ENCODE measurements at regions not wholly inside any gene's neighbourhood (a gene's known extent, or its start where the extent isn't known, plus 50 kb on each side); places are given as distances from the start of the nearest gene placed in this dataset.

DNA sequence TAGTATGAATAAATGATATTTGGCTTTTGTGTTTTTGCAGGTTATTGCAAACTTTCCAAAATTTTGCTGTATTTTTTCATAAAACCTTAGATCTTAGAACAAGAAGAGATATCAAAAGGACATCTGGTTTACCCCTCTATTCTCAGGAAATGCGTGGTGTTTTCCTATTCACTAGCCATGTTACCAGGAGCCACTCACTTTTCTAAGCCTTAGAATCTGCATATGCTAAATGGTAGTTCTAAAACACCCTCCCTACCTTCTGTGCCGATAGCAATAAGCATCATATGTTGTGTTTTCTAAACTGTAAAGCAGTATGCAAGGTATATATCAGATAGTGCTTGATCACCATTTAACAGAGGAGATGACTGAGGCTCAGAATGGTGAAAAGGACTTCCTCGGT lies 715.0 kb upstream of the CELF2 start:
- DNase-seq: no peak

GRCh38 chr10:10307036-10307435 lies 710.6 kb upstream of the CELF2 start:
- DNase-seq: no peak

DNA sequence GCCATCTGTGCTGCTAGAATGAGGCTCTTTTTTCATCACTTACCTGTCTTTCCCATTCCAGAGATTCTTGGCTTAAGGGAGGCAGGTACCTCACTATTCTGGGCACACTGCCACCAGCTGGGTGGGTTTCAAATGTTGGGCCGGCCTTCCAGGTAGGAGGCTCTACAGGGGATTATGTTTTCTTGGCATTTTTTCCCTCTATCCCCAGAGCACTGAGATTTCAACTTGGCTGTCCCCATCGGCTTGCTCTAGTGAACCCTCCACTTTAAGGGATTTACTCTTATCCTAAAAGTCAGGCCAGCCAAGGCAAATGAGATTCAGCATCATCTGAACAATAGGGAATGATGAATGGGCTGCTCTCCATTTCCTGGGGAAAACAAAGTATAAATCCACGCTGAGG lies 710.1 kb upstream of the CELF2 start:
- DNase-seq: no peak

DNA sequence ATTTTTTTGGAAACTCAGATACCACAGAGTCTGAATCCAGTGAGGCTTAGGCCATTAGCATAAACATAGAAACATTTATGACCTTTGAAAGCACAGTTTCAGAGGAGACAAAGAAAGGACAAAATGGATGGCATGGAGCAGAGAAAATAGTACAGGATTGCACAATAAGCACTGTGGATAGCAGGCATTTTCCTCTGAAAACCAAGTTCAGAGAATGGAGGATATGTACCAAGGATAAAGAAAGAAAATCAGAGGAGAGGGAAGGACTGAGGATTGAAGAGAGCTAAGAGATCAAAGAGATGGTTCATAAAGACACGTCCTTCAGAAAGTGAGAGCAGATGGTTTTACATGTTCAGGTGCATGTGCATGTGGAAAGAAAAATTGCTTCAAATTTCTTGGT lies 707.2 kb upstream of the CELF2 start:
- DNase-seq: no peak

- no peak for DNase-seq
Measured at GRCh38 chr10:10311966-10312365, 705.7 kb upstream of the CELF2 start.

DNA sequence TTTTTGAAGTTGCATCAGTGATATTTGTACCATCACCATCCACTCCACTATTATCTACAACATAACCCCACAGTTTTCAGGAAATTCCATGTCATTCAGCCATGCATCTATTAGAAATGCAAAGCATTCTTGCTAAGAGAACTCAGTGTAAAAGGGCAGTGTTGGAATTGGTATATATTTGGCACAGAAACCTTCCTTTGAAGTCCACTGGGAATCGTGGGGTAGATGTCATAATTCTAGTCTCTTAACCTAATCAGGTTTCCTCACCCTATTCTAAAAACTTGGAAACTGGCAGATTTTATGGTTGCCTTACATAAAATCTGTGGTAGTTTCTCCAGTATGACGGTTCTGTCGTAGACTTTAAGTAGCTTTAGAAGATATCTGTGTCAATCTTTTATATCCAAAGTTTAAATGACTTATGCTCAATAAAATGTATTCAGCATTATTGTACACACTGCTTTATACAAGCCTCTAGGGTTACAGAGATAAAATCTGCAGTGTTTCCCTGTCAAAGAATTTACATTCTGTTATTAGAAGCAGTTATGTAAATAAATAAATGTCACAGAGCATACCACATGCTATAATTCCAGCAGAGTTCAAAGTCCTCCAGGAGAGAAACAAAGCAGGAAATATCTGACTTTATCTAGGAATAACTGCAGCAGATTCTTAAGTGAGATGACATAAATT lies 704.4 kb upstream of the CELF2 start:
- no peak for DNase-seq

DNA sequence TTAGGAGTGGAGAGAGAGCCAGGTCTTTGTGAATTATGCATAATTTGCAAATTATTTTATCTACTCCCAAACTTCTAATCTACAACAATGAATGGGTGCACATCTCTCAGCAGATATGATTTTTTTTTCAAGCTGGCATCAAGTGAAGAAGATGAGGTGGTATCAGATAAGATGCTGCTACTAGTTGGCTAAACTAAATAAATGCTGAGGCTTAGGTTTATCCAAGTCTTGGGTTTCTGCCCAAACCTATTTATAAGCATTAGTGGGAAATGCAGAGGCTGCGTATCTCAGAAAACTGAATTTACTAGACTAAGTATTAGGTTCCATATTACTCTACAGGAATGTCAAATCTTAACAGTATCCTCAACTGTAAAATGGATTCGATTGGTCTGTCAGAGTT lies 703.0 kb upstream of the CELF2 start:
- no peak for DNase-seq

GRCh38 chr10:10315989-10316388 lies 701.7 kb upstream of the CELF2 start:
- DNase-seq: no peak

GRCh38 chr10:10317151-10317550 lies 700.5 kb upstream of the CELF2 start:
- DNase-seq: no peak

- no peak for DNase-seq
Measured at GRCh38 chr10:10318856-10319255, 698.8 kb upstream of the CELF2 start.

DNA sequence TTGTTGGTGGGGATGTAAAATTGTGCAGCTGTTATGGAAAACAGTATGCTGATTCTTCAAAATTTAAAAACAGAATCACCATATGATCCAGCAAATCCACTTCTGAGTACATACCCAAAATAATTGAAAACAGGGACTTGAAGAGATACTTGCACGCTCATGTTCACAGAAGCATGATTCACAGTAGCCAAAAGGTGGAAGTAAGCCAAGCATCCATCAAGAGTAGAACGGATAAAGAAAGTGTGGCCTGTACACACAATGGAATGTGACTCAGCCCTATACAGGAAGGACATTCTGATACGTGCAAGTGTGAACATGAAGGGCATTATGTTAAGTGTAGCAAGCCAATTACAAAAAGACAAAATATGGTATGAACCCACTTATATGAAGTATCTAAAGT lies 696.7 kb upstream of the CELF2 start:
- DNase-seq: no peak

DNA sequence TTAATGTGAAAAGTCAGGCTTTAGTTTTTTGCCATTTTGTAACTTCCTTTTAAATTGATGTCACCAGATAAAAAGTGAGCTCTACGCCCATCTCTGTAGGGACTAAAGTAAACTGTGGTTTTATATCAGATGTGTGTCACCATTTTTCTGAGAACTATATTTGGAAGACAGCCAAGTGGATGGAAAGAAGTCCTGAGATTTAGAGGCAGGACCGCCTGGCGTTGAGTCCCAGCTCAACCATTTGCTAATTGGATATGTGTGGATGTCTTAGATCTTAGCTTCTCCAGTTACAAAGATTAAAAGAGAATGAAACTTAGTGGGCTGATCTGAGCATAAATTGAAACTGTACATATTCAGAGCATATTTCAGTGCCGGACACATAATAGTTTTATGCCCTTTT lies 691.6 kb upstream of the CELF2 start:
- DNase-seq: no peak

GRCh38 chr10:10327934-10328333 lies 689.7 kb upstream of the CELF2 start:
- no peak for DNase-seq

GRCh38 chr10:10330418-10330817 lies 687.3 kb upstream of the CELF2 start:
- DNase-seq: no peak

DNA sequence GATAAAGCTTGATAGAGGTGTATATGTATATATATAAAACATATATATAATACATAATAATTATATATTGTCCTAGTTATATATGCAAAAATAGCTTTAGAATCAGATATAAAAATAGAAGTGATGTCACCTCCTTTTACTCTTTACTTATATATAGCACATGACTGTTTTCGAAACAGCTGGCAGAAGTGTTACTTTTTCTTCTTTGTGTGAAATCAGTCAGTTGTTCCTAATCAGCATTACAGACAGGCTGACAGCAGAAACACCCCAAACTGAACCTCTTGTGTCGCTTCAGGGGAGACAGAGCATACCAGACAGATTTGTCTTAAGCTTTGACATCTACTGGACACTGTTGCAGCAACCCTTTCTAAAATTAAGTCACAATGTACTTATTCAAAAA lies 684.9 kb upstream of the CELF2 start:
- no peak for DNase-seq

- DNase-seq: no peak
Measured at GRCh38 chr10:10333622-10334021, 684.0 kb upstream of the CELF2 start.

- no peak for DNase-seq
Measured at GRCh38 chr10:10338339-10338738, 679.3 kb upstream of the CELF2 start.

GRCh38 chr10:10346390-10347150 lies 671.1 kb upstream of the CELF2 start:
- DNase-seq: no peak

- DNase-seq: no peak
Measured at GRCh38 chr10:10350050-10350449, 667.6 kb upstream of the CELF2 start.

- DNase-seq: no peak
Measured at GRCh38 chr10:10351451-10351850, 666.2 kb upstream of the CELF2 start.

DNA sequence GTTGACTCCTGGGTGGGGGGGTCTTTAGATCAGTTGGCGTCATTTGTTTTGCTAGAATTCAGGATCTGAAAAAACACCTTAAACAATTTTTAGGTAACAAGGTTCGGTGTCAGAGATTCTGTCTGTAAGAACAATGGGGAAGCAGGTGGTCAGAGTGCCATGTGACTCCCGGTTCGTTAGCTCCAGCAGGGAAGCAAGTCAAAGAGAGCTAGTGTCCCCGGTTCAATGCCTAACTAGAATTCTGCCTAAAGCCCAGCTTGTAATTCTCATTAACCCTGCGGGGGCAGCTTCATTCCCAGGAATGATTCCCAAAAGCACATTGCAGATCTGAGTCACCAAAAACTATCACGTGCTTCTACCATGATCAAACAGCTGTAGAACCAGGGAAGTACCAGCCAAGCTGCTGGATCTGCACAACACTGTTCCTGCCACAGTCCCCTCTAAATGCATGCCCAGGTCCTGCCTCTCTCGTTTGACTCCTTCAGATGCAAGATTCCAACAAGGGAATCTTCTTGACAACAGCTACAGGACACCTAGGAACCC lies 664.3 kb upstream of the CELF2 start:
- no peak for DNase-seq

- DNase-seq: no peak
Measured at GRCh38 chr10:10359263-10359662, 658.4 kb upstream of the CELF2 start.

DNA sequence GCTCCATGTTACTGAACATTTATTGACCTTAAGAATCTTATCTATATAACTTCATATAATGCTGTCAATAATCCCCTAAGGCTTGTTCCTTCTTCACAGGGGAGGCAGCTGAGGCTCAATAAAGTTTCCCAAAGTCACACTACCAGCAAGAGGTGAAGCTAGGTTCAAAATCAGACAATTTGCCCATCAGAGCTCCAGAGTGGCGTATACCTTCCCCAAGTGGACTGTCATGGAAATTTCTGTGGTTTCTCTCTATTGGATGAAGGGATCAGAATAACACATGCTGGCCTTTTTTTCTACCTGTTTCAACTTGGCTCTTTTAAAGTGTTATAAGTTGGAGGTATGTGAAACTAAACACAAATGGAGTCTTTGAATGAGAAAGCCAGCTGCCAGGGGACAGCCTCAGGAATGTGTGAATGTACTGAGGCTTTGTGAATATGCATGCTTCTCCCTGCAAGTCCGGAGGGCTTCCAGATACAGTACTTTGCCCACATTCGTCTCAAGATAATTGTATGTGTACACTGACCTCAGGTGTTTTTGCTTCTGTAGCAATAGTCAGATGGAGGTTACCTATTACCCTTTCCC lies 656.3 kb upstream of the CELF2 start:
- DNase-seq: no peak

DNA sequence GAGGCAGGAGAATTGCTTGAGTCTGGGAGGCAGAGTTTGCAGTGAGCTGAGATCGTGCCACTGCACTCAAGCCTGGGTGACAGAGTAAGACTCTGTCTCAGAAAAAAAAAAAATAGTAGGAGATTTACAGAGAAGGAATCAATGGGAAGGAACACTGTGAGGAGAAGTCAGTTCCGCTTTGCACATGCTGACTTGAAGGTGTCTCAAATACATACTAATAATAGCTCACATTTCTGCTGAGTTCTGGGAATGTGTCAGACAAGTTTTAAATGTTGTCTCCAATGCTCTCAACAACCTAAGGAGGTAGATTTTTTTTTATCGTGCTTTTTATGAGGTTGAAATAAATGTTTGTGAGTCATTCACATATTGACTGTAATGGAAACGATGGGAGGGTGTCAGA lies 654.9 kb upstream of the CELF2 start:
- DNase-seq: no peak
